Retina (tissue), 1 donor: ENCODE measurements at regions not wholly inside any gene's neighbourhood (a gene's known extent, or its start where the extent isn't known, plus 50 kb on each side); places are given as distances from the start of the nearest gene placed in this dataset.

Source experiments
- DNase-seq: peaks from one replicate; pipeline ENCODE4 v3.0.0-alpha.2; 2016

- DNase-seq: no peak
Measured at GRCh38 chr10:124285587-124286527, 132.9 kb downstream of the OAT start.

GRCh38 chr10:124283949-124284250 lies 134.8 kb downstream of the OAT start:
- no peak for DNase-seq

GRCh38 chr10:124283215-124283948 lies 135.3 kb downstream of the OAT start:
- no peak for DNase-seq

GRCh38 chr10:124282326-124282725 lies 136.4 kb downstream of the OAT start:
- no peak for DNase-seq

GRCh38 chr10:124281666-124282065 lies 137.1 kb downstream of the OAT start:
- DNase-seq: no peak

- no peak for DNase-seq
Measured at GRCh38 chr10:124280916-124281315, 137.8 kb downstream of the OAT start.

GRCh38 chr10:124279882-124280281 lies 138.8 kb downstream of the OAT start:
- no peak for DNase-seq

- no peak for DNase-seq
Measured at GRCh38 chr10:124279298-124279697, 139.4 kb downstream of the OAT start.

- no peak for DNase-seq
Measured at GRCh38 chr10:124278356-124278755, 140.4 kb downstream of the OAT start.

- DNase-seq: no peak
Measured at GRCh38 chr10:124273141-124273540, 145.6 kb downstream of the OAT start.

- no peak for DNase-seq
Measured at GRCh38 chr10:124271676-124272075, 147.0 kb downstream of the OAT start.

- no peak for DNase-seq
Measured at GRCh38 chr10:124270530-124271327, 148.0 kb downstream of the OAT start.

GRCh38 chr10:124268976-124269375 lies 149.7 kb downstream of the OAT start:
- no peak for DNase-seq

- DNase-seq: no peak
Measured at GRCh38 chr10:124267911-124268549, 150.7 kb downstream of the OAT start.

GRCh38 chr10:124267231-124267885 lies 151.4 kb downstream of the OAT start:
- no peak for DNase-seq

GRCh38 chr10:124266468-124267230 lies 152.1 kb downstream of the OAT start:
- no peak for DNase-seq

GRCh38 chr10:124265776-124266467 lies 152.8 kb downstream of the OAT start:
- DNase-seq: no peak

GRCh38 chr10:124265391-124265745 lies 153.4 kb downstream of the OAT start:
- DNase-seq: no peak

- no peak for DNase-seq
Measured at GRCh38 chr10:124264711-124265390, 153.9 kb downstream of the OAT start.

GRCh38 chr10:124264271-124264670 lies 154.5 kb downstream of the OAT start:
- no peak for DNase-seq
